Activated naive CD4-positive, alpha-beta T cell treated with anti-CD3 and anti-CD28 coated beads, Interleukin-2, amount 50 U/mL, for 16 hours (primary cell): ENCODE measurements at regions not wholly inside any gene's neighbourhood (a gene's known extent, or its start where the extent isn't known, plus 50 kb on each side); places are given as distances from the start of the nearest gene placed in this dataset.
"Not testable (repeated sequence)": the region's sequence is repeated elsewhere in the genome, so short reads cannot be mapped to it uniquely, and the experiment has no call there.

Experiments used
- DNase-seq: peaks from one replicate; pipeline ENCODE4 v3.0.0-alpha.2; 2020

DNA sequence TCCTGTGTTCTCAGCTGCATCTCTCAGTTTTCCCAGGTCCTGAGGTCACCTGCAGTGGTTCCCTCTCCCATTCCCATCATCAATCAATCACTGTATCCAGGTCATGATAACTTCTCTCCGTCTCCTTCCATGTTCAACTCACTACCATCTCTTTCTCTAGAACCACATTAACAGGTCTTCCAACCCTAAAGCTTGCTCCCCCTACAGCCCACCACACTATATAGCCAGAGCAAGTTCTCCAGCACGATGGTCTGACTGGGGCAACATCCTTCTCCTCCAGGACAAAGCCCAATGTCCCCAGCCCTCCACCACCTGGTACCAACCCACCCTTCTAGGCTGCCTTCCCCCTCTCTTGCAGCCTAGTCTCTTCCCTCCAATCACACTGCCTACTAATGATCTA lies 241.6 kb downstream of the CDK5RAP2 start:
- no peak for DNase-seq

DNA sequence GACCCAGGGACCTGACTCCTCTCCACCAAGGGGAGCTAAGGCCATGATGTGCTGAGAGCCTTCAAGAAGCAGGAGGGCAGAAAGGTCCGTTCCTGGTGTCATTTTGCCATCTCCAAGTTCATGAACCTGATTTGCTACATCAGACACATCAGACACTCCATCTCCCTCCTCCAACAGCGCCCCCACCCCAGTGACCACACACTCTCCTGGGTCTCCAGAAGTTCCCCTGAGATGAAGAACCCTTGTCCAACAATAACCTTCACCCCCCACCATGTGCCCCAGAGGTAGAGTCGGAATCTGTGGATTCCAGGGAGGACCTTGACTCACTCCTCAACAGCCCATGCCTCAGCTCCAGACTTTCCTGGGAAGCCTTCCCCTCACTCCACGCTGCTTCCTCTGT lies 242.8 kb downstream of the CDK5RAP2 start:
- DNase-seq: no peak

DNA sequence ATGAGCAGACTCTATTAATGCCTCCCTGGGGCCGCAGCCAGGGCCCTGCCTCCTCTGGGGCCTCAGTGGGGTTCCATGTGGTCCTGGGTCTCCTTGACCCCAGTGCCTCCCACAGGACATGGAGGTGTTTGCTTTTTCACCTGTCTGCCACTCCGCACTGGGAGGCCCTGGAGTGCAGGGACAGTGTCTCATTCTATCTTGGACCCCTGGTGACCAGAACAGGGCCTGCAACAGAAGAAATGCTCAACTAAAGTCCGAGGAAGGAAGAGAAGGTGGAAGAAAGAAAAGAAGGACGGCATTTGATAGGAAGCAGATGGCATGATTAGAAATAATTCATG lies 243.2 kb downstream of the CDK5RAP2 start:
- DNase-seq: no peak

DNA sequence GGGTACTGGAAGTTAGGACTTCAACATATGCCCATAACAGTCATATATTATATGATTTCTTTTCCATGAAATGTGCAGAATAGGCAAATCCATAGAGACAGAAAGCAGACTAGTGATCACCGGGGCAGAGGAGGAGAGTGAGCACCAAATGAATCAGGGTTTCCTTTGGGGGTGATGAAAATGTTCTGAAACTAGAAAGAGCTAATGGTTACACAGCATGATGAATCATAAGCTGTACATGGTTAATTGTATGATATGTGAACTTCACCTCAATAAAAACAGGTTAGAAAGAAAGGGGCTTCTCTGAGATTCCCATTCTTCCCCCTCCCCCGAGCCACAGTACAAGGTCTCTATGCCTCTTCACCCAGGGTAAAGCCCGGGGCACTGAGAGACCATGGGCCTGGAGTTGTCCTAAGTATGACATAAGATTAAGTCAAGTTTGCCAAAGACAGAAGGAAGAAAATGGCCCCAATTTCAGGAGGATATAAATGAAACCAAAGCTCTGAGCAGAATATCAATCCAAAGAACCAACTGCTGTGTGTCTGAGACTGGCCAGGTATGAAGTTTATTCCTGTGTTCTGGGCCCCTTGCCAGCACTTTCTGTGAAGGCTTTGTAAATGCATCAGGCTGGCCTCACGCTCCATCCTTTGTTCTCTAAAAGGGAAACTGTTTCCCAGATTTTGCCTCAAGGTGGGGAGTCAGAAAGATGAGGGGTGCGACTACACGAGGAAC lies 243.8 kb downstream of the CDK5RAP2 start:
- DNase-seq: no peak

DNA sequence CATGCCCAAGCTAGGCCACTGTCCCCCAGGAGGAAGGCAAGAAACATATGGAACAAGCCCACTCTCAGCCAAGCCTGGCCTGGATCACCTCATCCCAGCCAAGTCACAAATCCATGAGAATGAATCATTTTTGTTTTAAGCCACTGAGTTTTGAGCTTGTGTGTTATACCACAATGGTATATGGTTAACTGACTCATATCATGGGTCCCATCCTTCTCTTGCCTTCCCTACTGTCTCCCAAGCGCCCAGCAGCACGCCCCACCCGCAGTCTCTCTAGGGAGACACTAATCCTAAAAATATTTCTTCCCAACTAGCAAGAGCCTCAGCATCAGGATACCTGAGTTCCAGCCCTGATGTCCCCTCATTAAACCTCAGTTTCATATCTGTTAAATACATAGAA lies 248.1 kb downstream of the CDK5RAP2 start:
- DNase-seq: no peak

DNA sequence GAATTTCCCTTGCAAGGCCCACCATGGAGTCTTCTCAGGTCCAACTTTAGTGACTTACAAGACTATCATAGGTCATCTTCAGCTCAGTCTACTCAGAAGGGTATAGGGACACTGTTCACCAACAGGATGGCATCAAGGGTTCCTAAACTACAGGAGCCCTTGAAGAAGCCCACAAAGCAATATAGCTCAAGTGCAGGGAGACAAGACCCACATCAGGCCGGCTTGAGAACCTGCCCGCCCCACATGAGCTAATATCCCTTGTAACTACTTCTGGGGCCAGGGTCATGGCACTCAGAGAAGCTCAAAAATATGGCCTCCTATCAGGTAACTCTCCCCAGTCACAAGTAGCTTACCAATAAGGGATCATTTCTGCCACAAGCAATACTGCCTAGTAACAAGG lies 249.9 kb downstream of the CDK5RAP2 start:
- no peak for DNase-seq

DNA sequence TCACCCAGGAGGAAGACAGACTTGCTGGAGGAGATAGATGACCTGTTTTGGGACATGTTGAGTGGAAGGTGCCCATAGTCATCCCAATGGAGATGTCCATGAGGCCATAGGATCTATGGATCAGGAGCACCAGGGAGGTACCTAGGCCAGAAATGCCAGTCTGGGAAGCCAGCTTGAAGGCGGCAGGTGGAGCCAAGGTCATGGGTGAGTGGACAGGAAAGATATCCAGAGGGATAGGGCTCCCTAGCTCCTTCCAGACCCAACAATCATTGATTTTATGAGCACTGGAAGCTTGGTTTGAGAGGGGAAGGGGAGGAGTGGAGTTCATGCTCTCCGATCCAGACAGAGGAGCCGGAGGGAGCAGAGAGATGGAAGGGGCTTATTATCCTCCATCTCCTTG lies 252.6 kb downstream of the CDK5RAP2 start:
- no peak for DNase-seq

DNA sequence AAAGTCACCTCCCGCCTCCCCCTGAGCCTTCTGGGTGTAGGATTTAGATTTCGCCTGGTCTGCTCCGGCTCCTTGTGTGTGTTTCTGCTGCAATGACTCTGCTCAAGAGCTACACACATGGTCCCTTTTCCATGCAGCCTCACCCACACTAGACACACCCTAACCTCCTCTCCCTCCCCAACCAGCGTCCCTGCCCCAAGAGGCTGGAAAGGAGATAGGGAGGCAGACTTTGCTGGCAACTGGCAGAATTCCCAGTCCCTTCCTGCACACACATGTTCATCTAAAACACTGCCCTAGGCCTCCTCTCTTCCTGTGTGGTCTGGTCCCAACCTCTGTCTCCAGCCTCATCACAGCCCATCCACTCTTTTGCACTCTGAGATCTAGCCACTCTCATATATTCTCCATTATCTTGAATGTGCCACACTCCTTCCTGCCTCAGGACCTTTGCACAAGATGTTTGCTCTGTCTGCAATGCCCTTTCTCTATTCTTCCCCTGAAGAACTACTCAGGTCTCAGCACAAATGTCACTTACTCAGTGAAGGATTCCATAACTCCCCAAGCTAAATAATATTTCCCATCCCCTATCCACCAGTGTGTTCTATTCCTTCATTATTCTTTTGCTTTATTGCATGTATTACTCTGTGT lies 253.8 kb downstream of the CDK5RAP2 start:
- no peak for DNase-seq

DNA sequence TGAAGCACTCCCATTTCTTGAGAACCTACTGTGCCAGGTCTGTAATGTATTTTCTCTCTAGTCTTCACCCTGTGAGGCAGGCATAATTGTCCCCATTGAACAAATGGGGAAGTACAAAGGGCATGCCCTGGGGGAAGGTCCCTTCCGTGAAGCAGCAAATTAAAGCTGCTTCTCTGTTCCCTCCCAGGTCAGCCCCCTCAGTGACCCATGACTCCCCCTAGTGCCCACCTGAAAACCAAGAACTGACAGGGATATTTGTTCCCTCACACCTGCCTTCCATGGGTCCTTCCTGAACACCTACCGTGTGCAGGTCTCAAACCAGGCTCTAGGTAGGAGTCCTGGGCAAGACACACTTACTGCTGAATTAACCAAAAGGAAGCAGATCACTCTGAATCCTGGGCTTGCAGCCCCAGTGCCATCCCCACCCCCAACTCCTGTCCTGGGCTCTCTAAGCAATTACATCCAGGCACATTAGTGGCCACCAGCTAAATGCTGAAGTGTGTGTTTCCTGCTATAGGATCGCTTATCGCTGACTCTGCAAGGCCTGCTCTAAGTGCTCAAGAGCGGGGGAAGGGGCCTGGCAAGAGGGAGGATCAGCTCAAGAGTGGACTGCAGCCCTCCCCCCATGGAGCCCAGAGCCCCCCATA lies 254.8 kb downstream of the CDK5RAP2 start:
- no peak for DNase-seq

DNA sequence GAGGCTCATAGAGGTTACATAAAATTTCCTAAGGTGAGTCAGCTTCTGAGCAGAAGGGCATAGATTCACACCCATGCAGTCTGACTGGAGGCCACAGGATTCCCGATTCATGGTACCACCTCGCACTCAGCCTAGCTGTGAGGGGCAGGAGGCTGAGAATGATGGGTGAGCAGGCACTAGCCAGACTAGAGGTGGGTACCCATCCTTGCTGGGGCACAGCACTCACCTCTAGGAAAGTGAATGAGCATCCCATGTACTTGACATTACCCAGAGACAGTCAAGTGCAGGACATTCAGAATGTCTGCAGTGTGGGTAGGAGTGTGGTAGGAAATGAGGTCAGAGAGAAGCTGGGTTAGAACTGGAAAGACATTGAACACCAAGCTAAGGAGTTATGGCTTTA lies 255.5 kb downstream of the CDK5RAP2 start:
- DNase-seq: no peak

DNA sequence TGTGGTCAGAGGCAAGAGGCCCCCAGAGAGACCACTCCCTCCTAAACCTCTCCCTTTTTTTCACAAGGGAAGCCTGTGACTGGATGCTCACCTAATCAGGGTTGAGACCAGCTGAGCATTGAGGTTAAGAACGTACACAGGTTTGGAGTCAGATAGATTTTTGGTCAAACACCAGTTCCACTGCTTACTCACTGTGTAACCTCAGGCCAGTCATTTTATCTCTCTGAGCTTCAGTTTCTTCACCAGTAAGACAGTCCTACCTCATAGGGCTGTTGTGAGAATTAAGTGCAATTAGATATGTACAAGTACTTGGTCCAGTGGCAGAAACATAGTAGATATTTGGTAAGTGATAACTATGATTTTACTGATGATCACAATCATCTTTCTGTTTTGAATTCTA lies 256.8 kb downstream of the CDK5RAP2 start:
- DNase-seq: no peak

DNA sequence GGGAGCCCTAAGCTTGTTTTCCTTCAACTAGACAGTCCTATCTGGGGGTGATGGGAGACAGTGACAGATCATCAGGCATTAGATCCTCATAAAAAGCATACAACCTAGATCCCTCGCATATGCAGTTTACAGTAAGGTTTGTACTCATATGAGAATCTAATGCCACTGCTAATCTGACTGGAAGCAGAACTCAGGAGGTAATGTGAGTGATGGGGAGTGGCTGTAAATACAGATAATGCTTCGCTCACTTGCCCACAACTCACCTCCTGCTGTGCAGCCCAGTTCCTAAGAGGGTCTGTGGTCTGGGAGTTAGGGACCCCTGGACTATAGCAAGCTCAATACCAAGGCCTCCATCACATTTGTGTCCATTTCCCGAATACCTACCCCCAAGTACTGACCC lies 260.5 kb downstream of the CDK5RAP2 start:
- DNase-seq: no peak

DNA sequence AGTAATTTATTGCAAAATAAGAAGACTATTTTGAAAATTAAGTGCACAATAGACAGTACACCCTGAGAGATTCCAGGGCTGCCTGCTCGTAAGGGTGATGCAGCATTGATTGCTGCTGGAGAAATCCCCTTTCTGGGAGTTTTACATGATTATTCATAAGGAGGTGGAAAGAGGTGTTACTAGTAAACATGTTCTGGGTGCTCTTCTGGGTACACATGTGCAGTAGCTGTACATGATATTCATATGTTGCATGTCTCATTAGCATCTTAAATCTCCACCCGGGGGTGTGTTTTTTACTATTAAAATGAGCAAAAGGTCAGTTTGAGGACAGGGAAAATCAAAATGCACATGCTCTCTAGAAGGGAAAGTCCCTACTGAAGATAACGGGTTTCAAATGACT lies 264.8 kb downstream of the CDK5RAP2 start:
- no peak for DNase-seq

DNA sequence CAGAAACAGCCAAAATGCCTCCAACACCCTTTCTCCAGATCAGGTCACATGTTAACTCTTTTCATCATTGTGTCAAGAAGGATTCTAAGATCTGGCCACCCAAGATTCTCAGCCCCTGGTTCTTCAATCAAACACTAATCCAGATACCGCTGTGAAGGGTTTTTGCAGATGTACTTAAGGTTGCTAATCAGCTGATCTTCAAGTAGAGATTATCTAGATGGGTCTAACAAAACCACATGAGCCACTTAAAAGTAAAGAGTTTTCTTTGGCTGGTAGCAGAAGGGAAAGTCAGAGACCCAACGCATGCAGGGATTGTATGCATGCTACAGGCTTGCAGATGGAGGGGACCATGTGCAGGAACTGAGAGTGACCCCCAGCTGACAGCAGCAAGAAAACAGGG lies 267.9 kb downstream of the CDK5RAP2 start:
- no peak for DNase-seq

DNA sequence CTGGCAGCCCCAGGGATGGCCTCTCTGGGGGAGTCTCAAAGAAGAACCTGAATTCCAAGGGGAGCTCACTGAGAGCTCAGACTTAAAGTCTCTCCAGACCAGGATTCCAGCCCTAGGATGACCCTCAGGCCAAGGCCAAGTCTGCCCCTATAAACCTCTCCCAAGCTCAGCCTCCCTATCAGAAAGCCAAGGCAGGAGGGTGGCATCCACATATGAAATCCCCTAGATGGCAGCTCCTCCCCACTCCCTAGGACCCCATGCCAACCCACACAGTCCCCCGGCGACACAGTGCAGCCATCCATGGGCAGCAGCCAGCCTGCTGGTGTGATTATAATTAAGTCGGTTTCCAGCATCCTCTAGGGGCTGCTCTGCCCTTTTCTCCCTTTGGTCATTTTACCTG lies 269.9 kb downstream of the CDK5RAP2 start:
- no peak for DNase-seq

DNA sequence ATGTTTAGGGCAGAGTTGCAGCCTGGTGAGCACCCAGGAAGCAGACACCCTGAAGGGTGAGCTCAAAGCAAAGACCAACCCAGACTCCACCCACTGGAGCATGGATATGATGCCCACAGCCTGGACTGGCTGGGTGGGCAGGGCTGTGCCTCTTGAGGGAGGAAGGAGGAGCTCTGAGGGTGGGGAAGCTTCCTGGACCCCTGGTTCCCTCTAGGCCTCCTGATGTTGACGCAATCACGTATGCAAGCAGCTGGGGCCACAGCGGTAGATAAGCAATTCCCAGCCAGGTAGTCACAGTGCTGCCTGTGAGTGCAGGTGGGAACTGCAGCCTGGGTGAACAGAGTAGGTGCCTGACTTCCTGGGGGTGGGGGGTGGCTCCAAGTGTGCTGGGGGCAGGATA lies 271.5 kb downstream of the CDK5RAP2 start:
- DNase-seq: no peak

DNA sequence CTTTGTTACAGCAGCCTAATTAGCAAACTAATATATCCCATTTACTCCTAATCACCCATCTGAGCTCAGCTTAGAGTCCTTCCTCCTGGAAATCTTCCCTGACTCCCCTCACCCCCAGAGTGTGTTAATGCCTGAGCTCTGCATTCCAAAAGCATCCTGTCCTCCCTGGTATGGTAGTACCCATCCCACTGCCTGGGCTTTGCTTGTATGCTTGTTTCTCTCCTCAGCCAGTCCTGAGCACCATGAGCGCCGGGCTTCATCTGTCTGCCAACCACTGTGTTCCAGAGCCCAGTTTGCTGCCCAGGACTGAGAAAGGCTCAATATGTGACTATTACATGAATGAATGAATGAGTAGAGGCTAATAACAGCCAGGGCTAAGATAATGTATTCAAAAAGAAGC lies 272.4 kb downstream of the CDK5RAP2 start:
- DNase-seq: no peak

DNA sequence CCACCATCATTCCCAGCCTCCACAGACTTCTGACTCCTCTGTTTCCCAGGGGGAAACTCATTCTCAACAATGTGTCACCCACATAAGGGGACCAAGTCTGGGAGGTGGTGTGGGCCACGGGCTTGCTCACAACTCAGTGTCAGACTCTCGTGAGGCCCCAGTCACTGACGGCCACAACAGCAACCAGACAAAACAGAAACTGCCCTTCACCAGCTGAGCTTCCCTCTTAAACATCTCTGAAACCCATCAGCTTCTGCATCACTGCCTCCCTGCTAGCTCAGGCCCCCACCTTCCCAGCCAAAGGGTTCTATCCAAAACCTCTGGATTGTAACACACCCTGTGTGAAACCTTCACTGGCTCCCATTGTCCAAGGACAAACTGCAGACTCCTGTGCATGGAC lies 273.4 kb downstream of the CDK5RAP2 start:
- DNase-seq: no peak

DNA sequence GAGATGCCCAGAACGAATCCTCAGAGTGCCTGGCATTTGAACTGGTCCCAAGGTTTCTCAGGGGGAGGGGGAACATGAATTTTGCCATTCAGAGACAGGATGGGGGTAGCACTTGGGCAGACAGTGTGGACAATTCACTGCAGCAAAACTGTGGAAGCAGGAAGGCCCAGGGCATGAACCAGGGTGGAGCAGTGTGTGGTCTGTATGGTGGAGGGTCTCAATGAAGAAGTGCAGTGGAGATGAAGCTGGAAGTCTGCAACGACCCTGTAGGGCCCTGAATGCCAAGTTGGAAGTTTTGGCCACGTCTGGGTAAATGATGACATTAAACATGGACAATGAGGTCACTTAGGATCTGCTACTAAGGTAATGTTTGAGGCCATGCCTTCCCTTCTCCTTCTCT lies 273.9 kb downstream of the CDK5RAP2 start:
- no peak for DNase-seq

DNA sequence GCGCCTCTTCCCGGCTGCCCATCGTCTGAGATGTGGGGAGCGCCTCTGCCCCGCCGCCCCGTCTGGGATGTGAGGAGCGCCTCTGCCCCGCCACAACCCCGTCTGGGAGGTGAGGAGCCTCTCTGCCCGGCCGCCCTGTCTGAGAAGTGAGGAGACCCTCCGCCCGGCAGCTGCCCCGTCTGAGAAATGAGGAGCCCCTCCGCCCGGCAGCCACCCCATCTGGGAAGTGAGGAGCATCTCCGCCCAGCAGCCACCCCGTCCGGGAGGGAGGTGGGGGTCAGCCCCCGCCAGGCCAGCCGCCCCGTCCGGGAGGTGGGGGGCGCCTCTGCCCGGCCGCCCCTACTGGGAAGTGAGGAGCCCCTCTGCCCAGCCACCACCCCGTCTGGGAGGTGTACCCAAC lies 275.1 kb downstream of the CDK5RAP2 start:
- DNase-seq: not testable (repeated sequence)

DNA sequence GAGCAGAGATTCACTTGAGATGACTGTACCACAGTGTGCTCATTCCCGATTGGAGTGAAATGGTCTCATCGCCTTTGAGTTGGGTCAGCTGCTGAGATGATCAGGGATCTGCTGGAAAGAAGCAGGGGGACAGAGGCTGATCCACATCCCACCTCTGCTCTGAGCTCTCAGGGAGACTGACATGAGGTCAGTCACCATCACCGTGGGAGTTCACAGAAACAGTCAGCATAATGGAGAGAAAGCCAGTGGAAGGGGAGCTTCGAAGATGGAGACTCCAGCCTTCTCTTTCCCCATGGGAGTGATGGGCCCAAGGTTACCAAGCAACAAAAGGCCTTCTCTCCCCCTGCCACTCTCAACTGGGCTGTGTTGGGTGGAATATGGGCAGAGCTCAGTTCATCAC lies 276.4 kb downstream of the CDK5RAP2 start:
- DNase-seq: no peak

DNA sequence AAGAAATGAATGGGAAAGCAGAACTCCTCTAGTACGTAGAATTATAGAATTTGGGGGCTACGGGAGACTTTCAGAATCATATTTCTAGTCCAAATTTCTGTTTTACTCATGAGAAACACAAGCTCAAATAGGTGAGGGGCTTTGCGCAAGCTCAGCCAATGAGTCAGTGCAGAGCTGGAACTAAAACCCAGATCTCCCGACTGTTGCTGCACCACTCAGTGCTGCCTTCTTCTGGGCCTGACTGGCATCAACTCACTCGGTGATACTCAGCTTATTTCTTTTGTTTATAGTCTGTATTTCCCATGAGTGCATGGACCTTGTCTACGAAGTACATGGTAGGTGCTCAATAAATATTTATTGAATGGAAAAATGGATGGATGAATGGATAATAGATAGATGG lies 280.2 kb downstream of the CDK5RAP2 start:
- DNase-seq: no peak

DNA sequence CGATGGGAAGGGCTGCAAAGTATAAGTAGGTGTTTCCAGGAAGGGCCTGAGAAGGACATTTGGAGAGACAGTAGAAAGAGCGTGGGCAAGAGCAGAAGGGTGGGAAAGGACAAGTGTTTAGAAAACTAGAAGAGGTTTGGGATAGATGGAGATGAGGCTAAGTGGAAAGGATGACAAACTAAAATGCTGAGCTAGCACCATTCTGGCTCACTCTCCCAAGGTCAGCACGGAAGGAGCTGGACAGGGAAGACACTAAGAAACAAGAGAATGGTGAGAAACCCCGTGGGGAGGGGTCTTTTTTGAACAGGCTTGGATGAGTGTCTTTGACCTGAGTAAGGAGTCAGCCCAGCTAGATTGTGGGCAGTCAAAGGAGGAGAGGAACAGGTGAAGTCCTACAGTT lies 286.0 kb downstream of the CDK5RAP2 start:
- DNase-seq: no peak

DNA sequence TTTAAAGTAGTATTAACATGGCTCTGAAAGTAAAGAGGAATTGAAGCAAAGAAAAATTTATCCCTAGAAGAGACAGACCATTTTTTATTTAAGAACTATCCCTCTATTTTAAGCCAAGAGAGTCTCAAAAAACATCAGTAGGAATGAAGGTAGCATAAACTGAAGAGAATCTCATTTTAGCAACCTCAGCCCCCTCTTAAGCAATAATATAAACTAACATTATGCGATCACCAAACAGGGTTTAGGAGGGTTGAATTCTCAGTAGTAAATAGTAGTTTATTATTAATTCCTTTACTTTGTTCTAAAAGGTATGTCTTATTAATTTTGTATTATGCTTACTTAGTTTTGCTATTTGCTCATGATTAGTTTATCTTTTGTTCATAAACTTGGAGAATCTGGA lies 287.4 kb downstream of the CDK5RAP2 start:
- no peak for DNase-seq

DNA sequence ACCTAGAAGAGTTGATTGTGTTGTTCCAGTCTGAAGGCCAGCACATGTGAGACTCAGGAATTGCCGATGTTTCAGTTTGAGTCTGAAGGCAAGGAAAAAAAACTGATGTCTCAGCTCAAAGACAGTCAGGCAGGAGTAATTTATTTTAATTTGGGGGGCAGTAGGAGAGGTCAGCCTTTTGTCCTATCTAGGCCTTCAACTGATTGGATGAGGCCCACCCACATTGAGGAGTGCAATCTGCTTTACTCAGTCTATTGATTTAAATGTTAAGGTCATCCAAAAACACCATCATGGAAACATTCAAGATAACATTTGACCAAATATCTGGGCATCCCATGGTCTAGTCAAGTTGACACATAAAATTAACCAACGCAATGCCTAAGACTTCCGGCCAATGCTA lies 288.9 kb downstream of the CDK5RAP2 start:
- no peak for DNase-seq
